A549 (cell line): ENCODE measurements at regions not wholly inside any gene's neighbourhood (a gene's known extent, or its start where the extent isn't known, plus 50 kb on each side); places are given as distances from the start of the nearest gene placed in this dataset.

Experiments used
- ATAC-seq, 2 experiments: fragments of 200-7000 bp in 1 of 2; fragments of >200 bp in 1 of 2; cut with Nextera tagmentation in 1 of 2; cut with Tn5 transposase in 1 of 2; 3 replicates each; pipeline versions ENCODE4 v1.8.0 to v1.9.1; 2018 to 2020; ENCODE audit warnings: mild to moderate bottlenecking in 1 of 2, moderate library complexity in 1 of 2
- CTCF ChIA-PET: fragments of 300-600 bp; sonication (Branson Sonifier 250); formaldehyde crosslinking; extraction: SDS; loops from one replicate; lab custom pipeline; 2021; ENCODE audit warnings: antibody characterized with exemption, inconsistent platforms; lab: Yijun Ruan, JAX
- POLR2A ChIA-PET: fragments of 350-600 bp; formaldehyde crosslinking; extraction: SDS; loops from one replicate; lab custom pipeline; 2021; ENCODE audit warnings: antibody characterized with exemption, inconsistent platforms; lab: Yijun Ruan, JAX
- DNase-seq, 2 experiments: peaks; one replicate each; pipeline versions ENCODE4 v3.0.0 to v3.0.0-alpha.2; 2011 to 2016; ENCODE audit warnings: low read depth in 1 of 2, low spot score in 1 of 2
- FAIRE-seq: peaks from 2 replicates; lab custom pipeline; 2011; peaks lifted over from hg19 to GRCh38; lab: Jason Lieb, UNC
- H3K27ac ChIP-seq, 2 experiments: fragments of >200 bp; sonication (Bioruptor Twin); formaldehyde crosslinking; 3 replicates each; pipeline ENCODE4 v1.5.1; 2016 to 2017
- H3K4me1 ChIP-seq: fragments of >200 bp; sonication (Bioruptor Twin); formaldehyde crosslinking; 3 replicates; pipeline ENCODE4 v1.6.1; 2016
- H3K4me2 ChIP-seq: fragments of >200 bp; sonication (Bioruptor Twin); formaldehyde crosslinking; 3 replicates; pipeline ENCODE4 v1.6.1; 2016
- H3K4me3 ChIP-seq: fragments of >200 bp; sonication (Bioruptor Twin); formaldehyde crosslinking; 3 replicates; pipeline ENCODE4 v1.5.1; 2016
- H3K9me3 ChIP-seq: fragments of >200 bp; sonication (Bioruptor Twin); formaldehyde crosslinking; 3 replicates; pipeline ENCODE4 v1.6.1; 2016
- CBX8 ChIP-seq: fragments of 200-600 bp; sonication (generic); IDR thresholded peaks from 2 replicates; pipeline ENCODE4 v1.6.1; 2016
- CHD2 ChIP-seq: fragments of 150-350 bp; IDR thresholded peaks from 2 replicates; pipeline ENCODE4 v1.6.1; 2014; ENCODE audit warnings: low read length; ENCODE audit not compliant: partially characterized antibody
- ELK1 ChIP-seq: fragments of 150-350 bp; IDR thresholded peaks from 2 replicates; pipeline ENCODE4 v1.6.1; 2014; ENCODE audit warnings: low read depth, mild to moderate bottlenecking, low read length
- EP300 ChIP-seq, 2 experiments: fragments of >200 bp; sonication (Bioruptor Twin); formaldehyde crosslinking; IDR thresholded peaks; 2 replicates in 1 of 2; 3 replicates in 1 of 2; pipeline ENCODE4 v1.6.1; 2016 to 2017
- ESRRA ChIP-seq: fragments of 150-350 bp; IDR thresholded peaks from 2 replicates; pipeline ENCODE4 v1.6.1; 2014; ENCODE audit warnings: mild to moderate bottlenecking, low read length, borderline replicate concordance
- FOSB ChIP-seq: fragments of 250-450 bp; sonication (Bioruptor Pico); IDR thresholded peaks from 2 replicates; pipeline ENCODE4 v1.5.0; 2020; ENCODE audit warnings: mild to moderate bottlenecking, moderate library complexity
- FOXS1 ChIP-seq: fragments of 250-450 bp; sonication (Bioruptor Pico); IDR thresholded peaks from 2 replicates; pipeline ENCODE4 v1.5.0; 2020; ENCODE audit warnings: mild to moderate bottlenecking, moderate library complexity
- GATA3 ChIP-seq: IDR thresholded peaks from 2 replicates; pipeline ENCODE4 v1.6.1; 2012; ENCODE audit warnings: borderline replicate concordance
- HMGXB4 ChIP-seq: fragments of 250-450 bp; sonication (Bioruptor Pico); IDR thresholded peaks from 2 replicates; pipeline ENCODE4 v1.5.0; 2021; ENCODE audit warnings: mild to moderate bottlenecking, moderate library complexity, borderline replicate concordance
- KDM1A ChIP-seq: fragments of 200-600 bp; sonication (generic); IDR thresholded peaks from 2 replicates; pipeline ENCODE4 v1.6.1; 2016; ENCODE audit warnings: low read depth, mild to moderate bottlenecking
- KDM5A ChIP-seq: fragments of 200-600 bp; sonication (generic); IDR thresholded peaks from 2 replicates; pipeline ENCODE4 v1.6.1; 2016; ENCODE audit warnings: antibody characterized with exemption, mild to moderate bottlenecking
- POLR2A ChIP-seq: IDR thresholded peaks from 2 replicates; pipeline ENCODE4 v1.6.1; 2012; ENCODE audit warnings: mild to moderate bottlenecking, low read length
- POLR2AphosphoS2 ChIP-seq: conservative IDR thresholded peaks from 2 replicates; pipeline ENCODE4 v1.6.1; 2012; ENCODE audit warnings: low read length, improper control_type of control experiment, inconsistent platforms
- RARB ChIP-seq: fragments of 250-450 bp; sonication (Bioruptor Pico); IDR thresholded peaks from 2 replicates; pipeline ENCODE4 v1.8.0; 2021; ENCODE audit warnings: mild to moderate bottlenecking, moderate library complexity
- RNF2 ChIP-seq: fragments of 200-600 bp; sonication (generic); IDR thresholded peaks from 2 replicates; pipeline ENCODE4 v1.6.1; 2016; ENCODE audit warnings: low read depth, mild to moderate bottlenecking, antibody characterized with exemption, moderate library complexity, borderline replicate concordance
- SMC3 ChIP-seq: fragments of >200 bp; sonication (Bioruptor Twin); formaldehyde crosslinking; IDR thresholded peaks from 3 replicates; pipeline ENCODE4 v1.6.1; 2018; ENCODE audit warnings: inconsistent platforms
- WGBS: methylation state at CpG from one replicate; pipeline ENCODE4 v1.1.6; 2017; ENCODE audit errors: missing lambda C conversion rate; 5-methylcytosine and 5-hydroxymethylcytosine counted together
- TF ChIP-seq, protein P1 (sequence below): fragments of 450-650 bp; IDR thresholded peaks from 2 replicates; pipeline ENCODE4 v1.6.1; 2014; ENCODE audit warnings: antibody characterized with exemption
- TF ChIP-seq, protein P2 (sequence below): IDR thresholded peaks from 2 replicates; pipeline ENCODE4 v1.6.1; 2012
- TF ChIP-seq, protein P3 (sequence below): IDR thresholded peaks from 2 replicates; pipeline ENCODE4 v1.6.1; 2012; ENCODE audit warnings: low read depth, borderline replicate concordance

DNA sequence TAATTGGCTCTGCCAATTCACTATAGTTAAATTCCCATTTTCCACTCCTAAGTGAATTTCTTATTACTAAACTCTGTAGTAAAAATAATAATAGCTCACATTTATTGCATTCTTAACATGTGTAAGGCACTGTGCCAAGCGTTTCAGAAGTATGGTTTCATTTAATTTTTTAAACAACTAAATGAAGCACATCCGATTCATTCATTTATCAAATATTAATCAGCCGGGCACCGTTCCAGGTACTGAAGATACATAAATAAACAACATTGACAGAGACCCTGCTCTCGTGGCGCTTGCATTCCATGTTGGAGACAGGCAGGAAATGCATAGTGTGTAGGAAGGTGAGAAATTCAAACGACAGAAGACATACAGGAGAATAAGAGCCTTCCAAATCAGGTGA, 423.2 kb upstream of the JARID2 start (continued):
- no peak for TF ChIP-seq POLR2A
- TF ChIP-seq RNF2 = no peak
- no peak for TF ChIP-seq ESRRA
- no peak for TF ChIP-seq GATA3
- TF ChIP-seq FOSB (CRISPR knock-in tag) = no peak
- no peak for TF ChIP-seq HMGXB4 (CRISPR knock-in tag)
- no peak for TF ChIP-seq POLR2AphosphoS2
- TF ChIP-seq ELK1 = no peak
- TF ChIP-seq RARB (CRISPR knock-in tag) = no peak
- TF ChIP-seq, protein P1, sequence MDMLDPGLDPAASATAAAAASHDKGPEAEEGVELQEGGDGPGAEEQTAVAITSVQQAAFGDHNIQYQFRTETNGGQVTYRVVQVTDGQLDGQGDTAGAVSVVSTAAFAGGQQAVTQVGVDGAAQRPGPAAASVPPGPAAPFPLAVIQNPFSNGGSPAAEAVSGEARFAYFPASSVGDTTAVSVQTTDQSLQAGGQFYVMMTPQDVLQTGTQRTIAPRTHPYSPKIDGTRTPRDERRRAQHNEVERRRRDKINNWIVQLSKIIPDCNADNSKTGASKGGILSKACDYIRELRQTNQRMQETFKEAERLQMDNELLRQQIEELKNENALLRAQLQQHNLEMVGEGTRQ = no peak

- Histone ChIP-seq H3K9me3 (no peaks in the 10 kb centered on the region), H3K4me1 (no peaks in the 10 kb centered on the region), H3K4me3 (no peak overlapping the region), H3K27ac (no peak overlapping the region), H3K4me2 (no peak overlapping the region)
- ATAC-seq = no peak
- no peak for TF ChIP-seq FOXS1 (CRISPR knock-in tag)
- TF ChIP-seq RNF2 = no peak
- TF ChIP-seq GATA3 = no peak
- no peak for TF ChIP-seq KDM5A
- TF ChIP-seq, protein P2, sequence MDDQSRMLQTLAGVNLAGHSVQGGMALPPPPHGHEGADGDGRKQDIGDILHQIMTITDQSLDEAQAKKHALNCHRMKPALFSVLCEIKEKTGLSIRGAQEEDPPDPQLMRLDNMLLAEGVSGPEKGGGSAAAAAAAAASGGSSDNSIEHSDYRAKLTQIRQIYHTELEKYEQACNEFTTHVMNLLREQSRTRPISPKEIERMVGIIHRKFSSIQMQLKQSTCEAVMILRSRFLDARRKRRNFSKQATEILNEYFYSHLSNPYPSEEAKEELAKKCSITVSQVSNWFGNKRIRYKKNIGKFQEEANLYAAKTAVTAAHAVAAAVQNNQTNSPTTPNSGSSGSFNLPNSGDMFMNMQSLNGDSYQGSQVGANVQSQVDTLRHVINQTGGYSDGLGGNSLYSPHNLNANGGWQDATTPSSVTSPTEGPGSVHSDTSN = no peak
- no peak for TF ChIP-seq SMC3
- no peak for TF ChIP-seq ESRRA
- TF ChIP-seq KDM1A = no peak
- TF ChIP-seq CHD2 = no peak
- TF ChIP-seq POLR2AphosphoS2 = no peak
- WGBS = 68% methylated on average over 5 of the region's 5 CpGs
- FAIRE-seq = no peak
- DNase-seq = no peak
- POLR2A ChIA-PET = no interaction called here
- CTCF ChIA-PET = no interaction called here
Measured at GRCh38 chr6:14824060-14824459, 421.8 kb upstream of the JARID2 start.

DNA sequence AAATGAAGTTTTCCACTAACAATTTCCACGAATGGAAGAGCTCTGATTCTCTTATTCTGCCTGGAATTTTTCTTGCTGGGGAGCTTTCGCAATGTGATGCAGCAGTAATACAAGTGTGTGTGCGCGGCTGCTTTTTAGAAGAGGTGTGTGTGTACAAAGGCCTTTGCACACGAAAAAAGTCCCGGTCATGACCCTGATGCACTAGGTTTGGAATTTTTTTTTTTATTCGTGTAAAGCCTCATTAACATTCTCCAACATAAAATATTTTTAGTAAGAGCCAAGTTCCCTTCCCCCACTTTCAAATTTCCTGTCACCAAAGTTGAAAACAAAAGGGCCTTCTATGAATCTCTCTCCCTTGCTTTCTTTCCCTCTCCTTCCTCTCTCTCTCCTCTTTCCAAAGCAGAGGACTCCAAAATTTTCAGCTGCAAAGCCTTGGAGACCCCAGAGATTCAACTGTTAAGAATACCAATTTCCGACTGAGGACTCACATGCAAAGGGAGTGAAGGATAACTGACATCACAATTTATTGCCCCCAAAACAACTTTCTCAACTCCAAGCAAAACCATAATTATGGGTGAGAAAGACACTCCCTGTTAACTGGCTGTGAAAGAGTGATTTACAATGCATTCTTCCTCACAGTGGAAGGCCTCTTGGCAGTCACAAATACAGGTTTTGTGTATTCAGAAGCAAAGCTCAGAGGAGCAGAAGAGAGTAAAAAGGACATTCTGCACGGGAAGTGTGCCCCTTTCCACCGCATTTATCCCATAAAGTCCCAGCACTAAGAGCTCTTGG, 421.2 kb upstream of the JARID2 start:
- no peak for FAIRE-seq
- Histone ChIP-seq H3K4me3 (no peak overlapping the region), H3K4me2 (no peak overlapping the region), H3K9me3 (no peaks in the 10 kb centered on the region)
- 72% methylated on average over 10 of the region's 10 CpGs for WGBS
- POLR2A ChIA-PET = no interaction called here
- no peak for ATAC-seq
- no peak for DNase-seq
- TF ChIP-seq, protein P3, sequence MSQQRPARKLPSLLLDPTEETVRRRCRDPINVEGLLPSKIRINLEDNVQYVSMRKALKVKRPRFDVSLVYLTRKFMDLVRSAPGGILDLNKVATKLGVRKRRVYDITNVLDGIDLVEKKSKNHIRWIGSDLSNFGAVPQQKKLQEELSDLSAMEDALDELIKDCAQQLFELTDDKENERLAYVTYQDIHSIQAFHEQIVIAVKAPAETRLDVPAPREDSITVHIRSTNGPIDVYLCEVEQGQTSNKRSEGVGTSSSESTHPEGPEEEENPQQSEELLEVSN = no peak
- TF ChIP-seq ELK1 (no peak), CBX8 (no peak), KDM5A (no peak), EP300 (IDR thresholded peaks at IDR 0.05) (no peak), SMC3 (no peak), ESRRA (no peak)
- TF ChIP-seq, all 56 proteins: peak for 0
- CTCF ChIA-PET = no interaction called here
- Histone ChIP-seq H3K4me1 (no peaks in the 10 kb centered on the region), H3K27ac (no peak overlapping the region)
